ENCODE measurements at regions not wholly inside any gene's neighbourhood (a gene's known extent, or its start where the extent isn't known, plus 50 kb on each side); places are given as distances from the start of the nearest gene placed in this dataset.
"Not testable (repeated sequence)": the region's sequence is repeated elsewhere in the genome, so short reads cannot be mapped to it uniquely, and the experiment has no call there.

DNA sequence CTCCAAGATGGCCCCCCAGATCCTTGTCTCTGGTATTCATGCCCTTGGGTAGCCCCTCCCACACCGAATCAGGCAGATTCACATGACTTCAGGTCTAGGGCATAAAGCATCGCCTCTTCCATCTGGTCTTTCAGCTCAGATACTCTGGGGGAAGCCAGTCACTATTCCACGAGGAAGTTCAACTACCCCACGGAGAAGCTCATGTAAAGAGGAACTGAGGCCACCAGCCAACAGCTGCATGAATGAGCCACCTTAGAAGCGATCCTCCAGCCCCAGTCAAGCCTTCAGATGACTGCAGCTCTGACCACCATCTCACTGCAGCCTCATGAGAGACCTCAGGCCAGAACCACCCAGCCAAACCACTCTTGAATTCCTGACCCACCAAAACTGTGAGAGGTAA lies 54.1 kb downstream of the SOCS3 start:
- no peak for DNase-seq

DNA sequence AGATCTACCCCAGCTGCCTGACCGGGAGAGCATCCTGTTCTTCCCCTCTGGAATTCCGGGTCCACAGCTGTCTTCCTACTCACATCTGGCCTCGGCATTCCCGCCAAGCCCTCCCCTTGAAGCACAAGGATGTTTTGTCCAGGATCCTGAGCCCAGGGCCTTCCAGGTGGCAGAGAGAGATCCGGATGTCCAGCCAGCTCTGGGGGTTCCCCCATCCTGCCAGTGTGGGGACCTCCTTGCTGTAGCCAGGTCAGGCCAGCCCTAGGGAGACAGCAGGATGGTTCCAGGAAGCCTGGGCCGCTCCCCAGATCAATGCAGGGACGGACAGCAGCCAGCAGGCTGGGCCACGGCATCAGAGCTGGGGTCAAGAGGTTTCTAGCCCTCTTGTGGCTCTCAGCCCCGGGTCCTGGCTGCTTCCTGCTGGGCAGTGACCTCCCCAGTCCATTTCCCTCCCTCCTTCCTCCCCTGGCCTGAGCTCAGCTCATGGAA lies 55.3 kb downstream of the SOCS3 start:
- peak in 2 of 3 donors; percentile 77 to 92 for DNase-seq

DNA sequence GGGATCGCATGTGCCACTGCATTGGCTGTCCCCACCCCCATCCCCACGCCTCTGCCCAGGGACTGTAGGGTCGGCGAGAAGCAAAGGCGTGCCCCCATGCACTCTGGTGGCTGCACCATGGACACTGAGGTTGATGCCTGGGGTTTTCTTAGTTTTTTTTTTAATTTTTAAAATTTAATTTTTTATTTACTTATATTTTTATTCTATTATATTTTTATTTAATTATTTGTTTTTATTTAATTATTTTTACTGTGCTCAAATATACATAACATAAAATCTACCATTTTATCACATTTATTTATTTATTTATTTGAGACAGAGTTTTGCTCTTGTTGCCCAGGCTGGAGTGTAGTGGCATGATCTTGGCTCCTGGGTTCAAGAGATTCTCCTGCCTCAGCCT lies 57.4 kb downstream of the SOCS3 start:
- no peak for DNase-seq

DNA sequence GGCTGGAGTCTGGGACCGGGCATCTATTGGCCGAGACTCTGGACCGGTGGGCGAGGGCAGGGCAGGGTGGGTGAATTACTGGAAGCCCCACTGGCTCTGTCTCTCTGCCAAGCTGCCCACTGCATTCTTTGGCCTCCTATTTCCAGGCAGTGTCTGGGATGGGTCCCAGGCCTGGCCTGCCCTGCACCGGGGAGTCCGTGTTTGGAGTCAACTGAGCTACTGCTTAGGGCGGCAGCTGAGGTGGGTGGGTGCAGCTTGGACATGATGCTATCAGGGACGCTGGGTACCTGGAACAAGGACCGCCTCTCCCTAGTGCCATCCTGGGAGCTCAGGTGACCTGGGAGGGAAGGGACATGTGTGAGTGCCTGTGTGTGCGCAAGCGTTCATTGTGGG lies 58.1 kb downstream of the SOCS3 start:
- no peak for DNase-seq

DNA sequence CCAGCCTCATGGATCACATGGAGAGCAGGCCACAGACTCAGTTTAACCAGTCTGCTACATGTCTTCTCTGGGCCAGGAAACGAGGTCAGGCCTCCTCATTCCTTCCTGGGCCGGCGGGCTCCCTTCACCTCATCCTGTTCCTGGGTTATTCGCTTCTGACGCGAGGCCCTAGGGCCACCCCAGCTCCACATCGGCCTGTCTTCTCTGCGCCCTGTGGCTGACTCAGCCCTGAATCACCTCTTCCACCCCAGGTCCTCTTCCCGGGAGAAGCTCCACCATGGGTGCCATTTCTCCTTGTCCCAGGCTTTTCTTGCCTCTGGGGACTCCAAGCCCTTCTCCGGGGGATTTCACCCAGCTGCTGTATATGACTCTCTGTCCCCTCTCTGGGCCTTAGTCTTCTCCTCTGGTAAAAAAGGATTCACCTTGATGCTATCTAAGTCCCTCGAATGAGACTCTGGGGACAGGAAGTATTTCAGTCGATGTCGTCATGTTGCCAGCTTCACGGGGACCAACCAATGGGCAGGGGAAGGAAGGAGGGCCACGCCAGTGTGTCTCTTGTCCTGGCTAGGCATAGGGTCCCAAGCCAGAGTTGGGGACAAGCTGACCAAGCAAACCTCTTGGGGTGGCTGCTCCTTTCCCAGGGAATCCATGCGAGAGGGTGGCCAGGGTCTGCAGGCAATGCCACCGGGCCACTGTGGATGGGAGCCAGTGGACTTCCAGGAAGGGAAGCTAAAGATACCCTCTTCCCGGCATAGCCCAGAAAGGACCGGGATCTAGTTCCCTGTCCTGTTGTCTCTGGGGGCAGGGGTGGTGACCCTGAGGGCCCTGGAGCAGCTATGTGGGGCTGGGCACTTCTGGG lies 58.7 kb downstream of the SOCS3 start:
- no peak for DNase-seq

DNA sequence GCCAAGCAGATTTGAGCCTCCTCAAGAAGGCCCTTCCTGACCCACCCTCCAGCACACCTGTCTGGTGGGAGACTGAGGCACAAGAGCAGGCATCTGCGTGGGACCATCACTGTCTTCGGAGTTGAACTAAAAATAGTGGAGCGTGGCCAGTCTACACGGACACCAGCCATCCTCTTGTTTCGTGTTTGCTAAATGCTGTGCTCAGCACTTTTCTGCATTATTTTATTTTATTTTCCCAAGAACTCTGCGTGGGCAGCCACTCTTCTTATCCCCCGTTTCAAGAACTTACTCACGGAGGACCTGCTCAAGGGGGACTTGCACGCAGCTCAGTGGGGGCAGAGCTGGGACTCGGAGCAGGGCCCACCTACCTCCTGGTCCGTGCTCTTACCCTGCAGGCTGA lies 60.8 kb downstream of the SOCS3 start:
- DNase-seq = no peak

DNA sequence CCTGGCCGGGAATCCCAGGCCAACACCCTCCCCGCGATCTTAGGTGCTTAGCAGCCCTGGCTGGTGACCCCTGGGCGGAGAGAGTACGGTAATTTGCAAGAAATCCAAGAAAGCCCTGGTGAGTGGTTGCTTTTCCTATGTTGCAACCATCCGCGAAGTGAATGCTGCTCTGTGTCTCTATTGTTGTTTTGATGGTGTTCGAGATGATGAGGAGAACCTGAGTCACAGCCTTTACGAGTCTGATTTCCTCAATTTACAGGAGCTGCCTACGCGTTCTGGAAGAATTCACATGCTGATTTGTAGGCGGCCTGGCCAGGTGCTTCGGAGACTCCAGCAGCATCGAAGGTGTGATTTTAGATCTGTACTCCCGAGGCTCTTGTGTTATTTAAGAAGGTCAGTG lies 63.3 kb downstream of the TMEM235 start:
- DNase-seq = no peak

DNA sequence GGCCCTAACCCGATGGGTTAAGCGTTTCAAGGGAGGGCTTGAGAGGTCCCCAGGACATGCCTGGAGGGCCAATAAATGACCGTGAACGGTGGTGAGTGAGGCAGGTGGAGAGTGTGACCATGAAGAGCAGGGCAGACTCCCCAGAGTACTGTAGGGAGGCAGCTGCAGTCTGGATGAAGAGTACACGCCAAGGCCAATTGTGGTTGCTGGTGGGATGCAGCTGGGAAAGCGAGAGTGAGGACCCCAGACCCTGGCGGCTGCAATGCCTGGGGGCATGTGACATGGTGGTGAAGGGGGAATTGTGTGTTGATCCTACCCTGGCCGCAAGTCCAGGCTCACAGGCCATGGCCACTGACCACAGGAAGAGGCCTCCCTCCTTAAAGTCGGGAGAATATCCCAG lies 62.9 kb downstream of the TMEM235 start:
- DNase-seq = no peak

DNA sequence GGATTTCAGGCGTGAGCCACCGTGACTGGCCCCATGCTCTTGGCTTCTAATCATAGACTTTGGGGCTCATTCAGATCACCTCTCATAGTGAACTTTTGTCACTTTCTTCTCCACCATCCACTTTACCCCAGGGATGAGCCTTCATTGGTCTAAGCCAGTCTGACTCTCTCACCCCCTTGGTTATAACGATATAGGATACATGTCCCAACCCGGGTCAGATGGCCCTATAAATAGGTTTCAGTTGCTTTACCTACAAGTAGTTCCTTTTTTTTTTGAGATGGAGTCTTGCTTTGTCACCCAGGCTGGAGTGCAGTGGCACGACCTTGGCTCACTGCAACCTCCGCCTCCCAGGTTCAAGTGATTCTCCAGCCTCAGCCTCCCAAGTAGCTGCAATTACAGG lies 61.7 kb downstream of the TMEM235 start:
- not testable (repeated sequence) for DNase-seq

DNA sequence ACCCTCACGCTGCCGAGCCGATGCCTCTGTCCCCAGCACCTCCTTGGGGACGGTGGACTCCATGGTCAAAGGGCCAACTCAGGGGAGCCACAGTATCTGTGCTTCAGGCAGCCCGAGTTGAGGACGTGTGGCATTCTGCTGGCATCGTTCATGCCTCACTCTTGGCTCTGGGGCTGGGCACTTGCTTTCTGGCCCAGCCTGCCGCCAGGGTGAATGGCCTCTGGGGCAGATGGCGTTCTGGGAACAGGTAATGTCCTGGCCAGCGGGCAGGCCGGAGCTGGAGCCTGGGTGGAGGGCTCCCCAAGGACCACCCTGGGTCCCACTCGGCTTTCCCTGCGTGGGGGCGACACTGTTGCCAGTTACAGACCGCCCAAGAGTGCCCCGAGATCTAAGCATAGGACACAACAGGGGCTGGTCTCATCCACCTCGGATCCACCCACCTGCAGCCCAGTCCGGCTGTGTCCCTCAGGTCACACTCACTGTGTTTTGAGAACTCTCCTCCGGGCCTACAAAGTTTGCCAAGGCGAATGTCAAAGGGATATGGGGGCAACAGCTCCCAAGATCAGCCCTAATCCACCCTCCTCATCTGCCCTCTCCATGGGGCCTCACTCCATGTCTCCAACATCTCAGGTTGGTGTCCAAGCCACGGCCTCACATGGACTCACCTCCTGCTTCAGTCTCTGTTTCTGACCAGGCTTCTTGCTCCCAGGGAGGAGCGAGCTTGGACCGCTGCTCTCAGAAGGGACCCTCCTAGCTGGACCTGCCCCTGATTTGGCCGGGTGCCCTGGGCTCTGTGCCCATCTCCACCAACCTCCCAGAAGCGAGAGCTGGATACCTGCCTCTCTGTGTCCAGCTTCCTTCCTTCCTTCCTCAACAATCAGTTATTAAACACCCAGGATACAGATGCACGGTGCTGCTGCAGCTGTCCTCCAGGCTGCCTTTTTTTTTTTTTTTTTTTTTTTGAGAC lies 60.8 kb downstream of the TMEM235 start:
- DNase-seq = no peak

DNA sequence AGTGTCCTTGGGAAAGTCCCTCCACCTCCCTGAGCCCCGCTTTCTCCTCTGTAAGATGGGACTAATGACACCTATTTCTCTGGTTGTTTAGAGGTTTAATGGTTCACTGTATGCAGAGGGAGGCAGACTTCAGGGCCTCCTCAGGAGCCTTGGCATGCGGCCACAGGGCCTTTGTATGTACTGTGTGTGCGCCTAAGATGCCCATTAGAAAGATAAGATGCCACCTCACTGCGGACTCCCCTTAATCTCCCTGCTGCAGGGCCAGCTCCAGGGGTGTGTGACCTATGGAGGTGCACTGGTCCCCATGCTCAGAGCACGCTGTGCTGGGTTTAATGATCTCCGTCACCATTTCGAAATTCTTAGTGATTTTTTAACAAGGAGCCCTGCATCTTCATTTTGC lies 59.3 kb downstream of the TMEM235 start:
- no peak for DNase-seq
